NCI-H2171 (cell line): ENCODE measurements at regions not wholly inside any gene's neighbourhood (a gene's known extent, or its start where the extent isn't known, plus 50 kb on each side); places are given as distances from the start of the nearest gene placed in this dataset.
"Not testable (repeated sequence)": the region's sequence is repeated elsewhere in the genome, so short reads cannot be mapped to it uniquely, and the experiment has no call there.

Source experiments
- DNase-seq: peaks from one replicate; lab custom pipeline; 2025; lab: John Stamatoyannopoulos, UW

DNA sequence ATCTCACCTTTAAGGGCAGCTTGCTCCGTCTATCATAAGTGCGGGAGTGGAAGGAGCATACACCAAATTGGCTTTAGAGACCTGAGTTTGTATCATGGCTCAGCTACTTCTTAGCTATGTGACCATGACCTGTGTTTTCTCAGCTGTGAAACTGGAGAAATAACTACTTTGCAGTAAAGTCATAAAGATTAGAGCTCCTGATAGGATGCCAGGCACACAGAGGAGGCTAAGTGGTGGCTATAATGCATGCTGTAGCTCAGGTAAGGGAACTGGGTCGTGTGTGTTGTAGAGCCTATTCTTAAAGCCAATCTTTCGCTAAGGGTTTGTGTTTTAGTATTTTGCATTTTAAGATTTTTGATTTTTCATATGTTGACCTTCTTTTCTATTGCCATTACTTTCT is 451.5 kb upstream of the MAN1A1 start:
- no peak for DNase-seq

DNA sequence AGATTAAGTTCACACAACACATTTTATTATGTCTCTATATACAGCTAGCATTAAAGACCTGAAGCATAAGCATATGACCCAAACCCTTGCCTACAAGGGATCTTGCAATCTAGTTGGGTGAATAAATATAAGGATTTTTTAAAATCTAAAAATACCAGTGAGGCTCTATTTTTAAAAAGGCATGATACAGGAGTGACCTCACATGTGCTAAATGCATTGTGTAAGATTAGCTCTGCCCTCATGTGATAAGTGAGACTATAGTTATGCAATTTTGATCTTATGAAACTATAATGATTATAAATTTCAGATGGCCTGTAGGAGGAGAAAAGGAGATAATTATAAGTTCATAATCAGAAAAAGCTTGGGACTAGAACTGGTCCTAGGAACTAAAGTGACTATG is 451.0 kb upstream of the MAN1A1 start:
- DNase-seq = no peak

DNA sequence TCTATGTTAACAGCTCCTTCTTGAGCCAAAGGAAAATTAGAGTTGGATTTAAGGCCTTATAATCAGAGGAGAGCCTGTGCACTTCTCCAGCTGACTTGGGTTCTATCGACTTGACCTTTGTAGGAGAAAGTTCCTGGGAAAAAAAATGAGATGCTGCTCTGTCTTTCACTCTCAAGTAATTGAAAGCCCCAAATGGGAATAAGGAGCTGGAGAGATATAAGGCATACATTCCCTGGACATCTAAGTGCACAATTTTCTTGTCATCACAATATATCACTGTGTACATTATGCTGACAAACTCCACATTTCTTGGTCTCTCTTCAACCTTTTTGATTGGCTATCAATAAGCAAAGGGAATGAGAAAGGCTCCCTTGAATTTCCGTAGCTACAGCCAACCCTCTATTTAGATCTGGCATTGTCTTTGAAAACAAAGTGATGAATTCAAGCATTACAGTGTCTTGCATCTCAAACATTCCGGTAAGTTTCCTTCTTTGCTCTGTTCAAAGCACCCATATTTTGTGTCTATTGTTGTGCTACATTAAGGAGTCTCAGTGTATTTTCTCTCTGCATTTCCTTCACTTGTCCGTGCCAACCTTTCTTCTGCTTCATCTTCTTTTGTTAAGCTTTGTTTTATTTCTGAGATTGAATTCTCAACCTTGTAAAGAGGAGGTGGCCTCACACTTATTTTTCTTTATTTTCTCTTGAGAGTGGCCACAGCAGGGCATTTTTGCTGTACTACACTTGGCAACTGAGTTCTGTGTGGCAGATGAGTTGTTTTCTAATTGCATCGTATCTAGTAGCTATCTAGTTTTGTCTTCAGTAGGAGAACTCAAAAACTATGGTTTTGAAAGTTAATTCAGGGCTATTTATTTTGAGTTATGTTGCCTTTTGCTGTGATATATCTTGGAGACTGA is 450.3 kb upstream of the MAN1A1 start:
- DNase-seq = no peak

- no peak for DNase-seq
Observed at GRCh38 chr6:119791736-119792135, 442.2 kb upstream of the MAN1A1 start.

GRCh38 chr6:119781365-119781764 is 431.8 kb upstream of the MAN1A1 start:
- DNase-seq = no peak

DNA sequence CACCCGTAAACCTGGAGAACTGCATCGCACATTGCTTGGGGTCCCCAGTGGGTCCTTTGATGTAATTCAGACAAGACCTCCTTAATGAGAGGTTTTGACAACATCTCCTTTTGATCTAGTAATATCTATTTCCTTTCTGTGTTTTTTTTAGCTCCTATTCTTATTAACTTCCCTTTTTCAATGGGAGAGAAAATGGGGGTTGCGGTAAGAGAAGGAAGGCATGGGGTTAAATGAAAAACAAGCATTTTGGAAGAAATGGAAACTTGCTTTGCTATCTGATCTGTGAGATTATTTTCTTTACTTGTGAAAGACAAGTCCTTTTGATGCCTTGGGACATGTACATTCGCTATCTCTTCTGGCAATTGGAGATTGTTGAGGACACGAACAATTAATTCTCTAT is 418.6 kb upstream of the MAN1A1 start:
- no peak for DNase-seq

DNA sequence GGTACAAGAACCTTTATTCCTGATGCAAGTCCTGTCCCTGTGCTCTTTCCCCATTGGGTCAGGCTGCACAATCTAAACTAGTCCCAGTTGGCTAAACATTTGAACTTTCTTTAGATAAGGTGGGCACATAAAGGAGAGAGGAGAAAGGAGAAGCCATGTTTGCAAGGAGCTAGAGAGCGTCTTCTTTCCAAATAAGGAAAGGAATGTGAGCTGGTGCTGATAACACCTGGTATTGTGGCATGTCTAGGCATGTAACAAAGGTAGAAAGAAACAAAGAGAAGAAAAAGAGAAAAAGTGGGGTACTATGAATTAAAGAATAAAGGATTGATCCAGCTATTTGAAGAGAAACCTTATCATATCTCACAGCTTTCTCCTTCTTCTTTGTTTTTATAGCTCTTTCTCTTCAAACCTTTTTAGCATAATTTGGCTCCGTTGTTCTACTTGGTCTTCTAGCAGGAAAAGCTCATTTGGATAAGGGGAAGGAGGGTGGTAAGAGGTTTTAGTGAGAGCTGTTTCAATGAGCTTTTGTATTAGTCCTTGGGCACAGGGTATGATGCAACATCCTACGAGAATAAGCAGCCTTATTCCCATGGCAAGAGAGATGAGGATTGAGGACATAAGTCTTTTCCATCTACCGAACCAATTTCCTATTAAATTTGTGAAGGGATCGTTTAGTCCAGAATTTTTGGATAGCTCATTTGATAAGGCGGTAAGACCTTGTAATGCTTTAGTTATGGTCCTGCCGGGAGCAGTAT is 415.5 kb upstream of the MAN1A1 start:
- no peak for DNase-seq

GRCh38 chr6:119760046-119760445 is 410.5 kb upstream of the MAN1A1 start:
- DNase-seq = no peak

- no peak for DNase-seq
Observed at GRCh38 chr6:119758385-119758784, 408.8 kb upstream of the MAN1A1 start.

- no peak for DNase-seq
Observed at GRCh38 chr6:119757467-119757866, 407.9 kb upstream of the MAN1A1 start.

- no peak for DNase-seq
Observed at GRCh38 chr6:119749335-119749734, 399.8 kb upstream of the MAN1A1 start.

- not testable (repeated sequence) for DNase-seq
Observed at GRCh38 chr6:119748535-119748934, 399.0 kb upstream of the MAN1A1 start.

DNA sequence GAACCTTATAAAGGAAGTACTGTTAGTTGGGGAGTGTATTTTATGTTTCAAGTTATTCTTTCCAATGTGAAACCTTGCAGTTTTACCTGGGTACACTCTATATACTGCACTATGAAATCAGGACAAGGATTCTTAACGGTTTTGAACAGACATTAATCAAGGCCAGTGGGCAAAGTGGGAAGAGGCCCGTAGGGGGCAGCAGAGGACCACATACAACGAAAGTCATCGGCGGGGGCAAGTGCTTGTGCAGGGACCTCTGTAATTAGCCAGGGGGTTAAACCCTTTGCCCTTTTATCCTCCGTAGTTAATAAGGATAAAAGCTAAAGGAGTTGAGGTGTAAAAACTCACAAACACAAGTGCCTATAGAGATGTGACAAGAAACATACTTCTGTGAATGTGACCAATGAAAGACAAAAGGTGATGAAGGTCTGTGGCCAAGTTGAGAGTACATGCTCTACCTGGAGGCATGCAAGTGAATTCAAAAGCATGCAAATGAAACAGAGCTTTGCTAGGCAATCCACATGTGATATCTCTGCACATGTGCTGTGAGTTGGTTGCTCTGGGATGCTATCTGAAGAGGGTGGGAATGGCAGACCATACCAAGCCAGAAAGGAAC is 392.7 kb upstream of the MAN1A1 start:
- DNase-seq = peak; percentile 22

DNA sequence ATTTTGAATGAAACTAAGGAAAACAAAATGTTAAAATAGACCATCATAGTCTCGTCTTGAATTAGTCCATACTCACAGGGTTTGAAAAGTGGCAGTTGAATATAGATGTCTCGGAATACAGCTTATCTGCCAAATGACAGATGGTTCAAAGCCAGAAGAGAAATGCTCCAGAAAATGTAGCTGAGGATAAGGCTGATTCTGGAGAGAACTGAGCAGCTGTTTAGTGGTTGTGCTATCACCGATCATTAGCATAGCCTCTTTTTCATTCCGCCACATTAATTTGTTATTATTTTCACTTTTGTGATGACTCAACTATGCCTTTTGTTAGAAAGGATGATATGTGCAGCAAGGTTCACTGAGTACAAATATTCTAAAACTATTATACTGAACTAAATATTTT is 390.2 kb upstream of the MAN1A1 start:
- peak; percentile 28 for DNase-seq

DNA sequence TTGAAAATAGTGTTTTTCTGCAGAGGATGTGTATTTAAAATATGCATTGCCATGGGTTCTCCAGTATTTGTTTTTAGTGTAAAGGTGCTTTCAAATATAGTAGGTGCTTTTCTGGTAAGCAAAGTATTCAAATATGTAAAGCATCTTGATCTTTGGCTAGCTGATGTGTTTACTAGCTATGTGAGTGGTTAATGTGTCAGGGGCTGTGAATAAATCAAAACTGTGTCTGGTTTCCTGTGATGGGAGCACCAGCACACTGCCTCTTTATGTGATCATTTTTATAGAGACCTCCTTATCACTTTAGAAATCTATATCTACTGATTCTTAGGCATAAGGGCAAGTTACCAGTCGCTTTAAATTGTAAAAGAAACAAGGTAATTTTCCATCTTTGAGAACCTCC is 388.9 kb upstream of the MAN1A1 start:
- no peak for DNase-seq

DNA sequence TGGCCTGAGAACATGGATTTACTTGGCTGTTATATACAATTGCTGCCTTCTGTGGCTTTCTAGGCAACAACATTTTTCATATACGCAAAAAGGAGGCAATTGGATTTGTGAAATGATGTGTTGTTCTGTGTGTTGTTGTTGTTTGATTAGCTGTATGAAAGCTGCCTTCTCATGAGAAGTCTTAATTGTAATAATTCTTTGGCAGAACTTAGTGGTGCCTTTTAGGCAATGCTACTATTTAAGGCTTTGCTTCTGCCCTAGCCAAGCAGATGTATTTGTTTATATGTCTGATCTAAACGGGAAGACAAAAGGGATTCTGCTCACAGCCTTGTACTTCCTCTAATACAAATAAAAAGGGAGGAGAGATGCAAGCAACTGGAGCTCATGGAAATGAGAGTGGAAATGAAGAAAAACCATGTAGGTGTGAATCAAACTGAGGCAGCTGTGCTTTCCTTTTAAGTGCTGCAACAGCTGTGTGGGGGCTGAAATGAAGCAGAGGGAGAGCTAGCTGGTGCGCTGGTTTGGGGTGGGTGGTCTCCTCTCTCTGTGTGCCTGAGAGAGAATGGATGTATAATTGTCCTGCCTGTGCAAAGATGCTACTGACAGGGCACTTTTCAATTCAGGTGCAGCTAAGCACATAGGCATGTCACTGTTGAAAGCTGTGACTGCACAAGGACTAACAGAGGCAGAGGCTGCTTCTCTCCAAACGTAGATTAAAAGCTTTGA is 386.9 kb upstream of the MAN1A1 start:
- DNase-seq = no peak

- DNase-seq = no peak
Observed at GRCh38 chr6:119735530-119735929, 386.0 kb upstream of the MAN1A1 start.

DNA sequence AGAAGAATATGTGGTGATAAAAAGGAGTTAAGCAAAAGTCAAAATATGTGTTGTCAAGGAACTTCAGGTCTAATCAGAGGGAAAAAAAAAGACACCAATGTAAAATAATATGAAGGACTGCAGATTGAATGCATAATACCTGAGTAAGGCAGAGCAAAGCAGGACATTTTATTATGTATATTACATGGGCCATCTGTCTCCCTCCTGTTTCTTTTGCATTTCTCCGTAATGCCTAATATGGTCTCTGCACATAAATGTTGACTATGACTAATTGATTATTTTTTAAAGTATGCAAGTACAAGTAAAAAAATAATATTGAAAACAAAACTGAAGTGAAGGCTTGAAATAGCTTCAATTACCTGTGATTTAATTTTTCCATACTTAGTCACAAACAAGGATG is 384.7 kb upstream of the MAN1A1 start:
- DNase-seq = no peak

DNA sequence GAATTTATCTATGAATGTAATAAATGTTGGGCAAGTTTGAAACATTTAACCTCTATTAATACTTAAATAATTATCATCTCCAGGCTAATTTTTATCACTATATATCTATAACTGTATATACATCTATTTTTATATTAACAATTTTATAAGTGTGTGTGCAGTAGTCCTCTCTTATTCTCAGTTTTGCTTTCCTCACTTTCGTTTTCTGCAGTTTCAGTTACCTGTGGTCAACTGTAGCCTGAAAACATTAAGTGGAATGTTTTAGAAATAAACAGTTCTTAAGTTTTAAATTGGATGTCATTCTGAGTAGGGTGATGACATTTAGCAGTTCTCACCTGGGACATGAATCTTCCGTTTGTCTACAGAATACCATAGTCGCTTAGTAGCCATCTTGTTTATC is 379.4 kb upstream of the MAN1A1 start:
- DNase-seq = no peak

GRCh38 chr6:119728220-119728750 is 378.7 kb upstream of the MAN1A1 start:
- DNase-seq = no peak

- DNase-seq = no peak
Observed at GRCh38 chr6:119727504-119728219, 378.1 kb upstream of the MAN1A1 start.
